IPS-NIHi7 (cell line): ENCODE measurements at regions not wholly inside any gene's neighbourhood (a gene's known extent, or its start where the extent isn't known, plus 50 kb on each side); places are given as distances from the start of the nearest gene placed in this dataset.
A peak's percentile ranks its signal among the peaks of the same experiment; 100 is the strongest.
"Not testable (repeated sequence)": the region's sequence is repeated elsewhere in the genome, so short reads cannot be mapped to it uniquely, and the experiment has no call there.

Experiments
- DNase-seq: peaks from one replicate; pipeline ENCODE4 v3.0.0; 2012; ENCODE audit warnings: mixed read lengths; ENCODE audit errors: extremely low spot score

GRCh38 chr12:116430911-116431565 is 128.1 kb upstream of the MAP1LC3B2 start:
- no peak for DNase-seq

GRCh38 chr12:116431677-116432300 is 127.4 kb upstream of the MAP1LC3B2 start:
- DNase-seq: no peak

- no peak for DNase-seq
Observed at GRCh38 chr12:116432314-116432750, 126.8 kb upstream of the MAP1LC3B2 start.

- no peak for DNase-seq
Observed at GRCh38 chr12:116433249-116433648, 125.9 kb upstream of the MAP1LC3B2 start.

GRCh38 chr12:116434155-116435011 is 124.8 kb upstream of the MAP1LC3B2 start:
- DNase-seq: peak; percentile 71

GRCh38 chr12:116435984-116436383 is 123.2 kb upstream of the MAP1LC3B2 start:
- DNase-seq: no peak

GRCh38 chr12:116436561-116437249 is 122.5 kb upstream of the MAP1LC3B2 start:
- no peak for DNase-seq

GRCh38 chr12:116441292-116441691 is 117.9 kb upstream of the MAP1LC3B2 start:
- DNase-seq: no peak

GRCh38 chr12:116442304-116442703 is 116.9 kb upstream of the MAP1LC3B2 start:
- DNase-seq: no peak

- no peak for DNase-seq
Observed at GRCh38 chr12:116442946-116443345, 116.2 kb upstream of the MAP1LC3B2 start.

- no peak for DNase-seq
Observed at GRCh38 chr12:116443821-116444589, 115.2 kb upstream of the MAP1LC3B2 start.

- no peak for DNase-seq
Observed at GRCh38 chr12:116444590-116444943, 114.6 kb upstream of the MAP1LC3B2 start.

- no peak for DNase-seq
Observed at GRCh38 chr12:116448165-116448739, 110.9 kb upstream of the MAP1LC3B2 start.

- DNase-seq: no peak
Observed at GRCh38 chr12:116450406-116450910, 108.7 kb upstream of the MAP1LC3B2 start.

- DNase-seq: not testable (repeated sequence)
Observed at GRCh38 chr12:116452975-116453374, 106.2 kb upstream of the MAP1LC3B2 start.

GRCh38 chr12:116453631-116454030 is 105.5 kb upstream of the MAP1LC3B2 start:
- DNase-seq: no peak

GRCh38 chr12:116454076-116454475 is 105.1 kb upstream of the MAP1LC3B2 start:
- DNase-seq: no peak

- DNase-seq: no peak
Observed at GRCh38 chr12:116454950-116455447, 104.2 kb upstream of the MAP1LC3B2 start.

- no peak for DNase-seq
Observed at GRCh38 chr12:116455540-116456329, 103.4 kb upstream of the MAP1LC3B2 start.
